Suprapubic skin (tissue), 4 donors: ENCODE measurements at regions not wholly inside any gene's neighbourhood (a gene's known extent, or its start where the extent isn't known, plus 50 kb on each side); places are given as distances from the start of the nearest gene placed in this dataset.

Source experiments
- DNase-seq, 2 donors: peaks; one replicate each; pipeline ENCODE4 v3.0.0-alpha.2; 2019; ENCODE audit warnings: low spot score in 2 of 2
- H3K27ac ChIP-seq: fragments of 200-600 bp; sonication (generic); one replicate; pipeline ENCODE4 v1.5.1; 2019
- H3K27me3 ChIP-seq: fragments of 200-600 bp; sonication (generic); one replicate; pipeline ENCODE4 v1.5.1; 2019
- H3K36me3 ChIP-seq: fragments of 200-600 bp; sonication (generic); one replicate; pipeline ENCODE4 v1.5.1; 2019
- H3K4me1 ChIP-seq: fragments of 200-600 bp; sonication (generic); one replicate; pipeline ENCODE4 v1.5.1; 2019
- H3K4me3 ChIP-seq: fragments of 200-600 bp; sonication (generic); one replicate; pipeline ENCODE4 v1.5.1; 2019; ENCODE audit warnings: mild to moderate bottlenecking
- H3K9me3 ChIP-seq: fragments of 200-600 bp; sonication (generic); one replicate; pipeline ENCODE4 v1.5.1; 2019
- CTCF ChIP-seq, 2 donors: fragments of 200-600 bp in 1 of 2; fragments of 450-650 bp in 1 of 2; sonication (generic) in 1 of 2; IDR thresholded peaks; one replicate each; pipeline ENCODE4 v1.5.1; 2016 to 2019; ENCODE audit warnings: antibody characterized with exemption in 2 of 2, mild to moderate bottlenecking in 1 of 2, moderate library complexity in 1 of 2
- EP300 ChIP-seq: sonication (generic); formaldehyde crosslinking; IDR thresholded peaks from one replicate; pipeline ENCODE4 v1.6.1; 2017; ENCODE audit warnings: antibody characterized with exemption
- POLR2A ChIP-seq, 2 donors: fragments of 450-650 bp; IDR thresholded peaks; one replicate each; pipeline ENCODE4 v1.6.1; 2017; ENCODE audit warnings: antibody characterized with exemption in 2 of 2, mild to moderate bottlenecking in 2 of 2, moderate library complexity in 2 of 2
- POLR2AphosphoS5 ChIP-seq, 3 donors: sonication (generic); formaldehyde crosslinking; IDR thresholded peaks; one replicate each; pipeline ENCODE4 v1.6.1; 2017; ENCODE audit warnings: antibody characterized with exemption in 3 of 3
- WGBS: methylation state at CpG from one replicate; pipeline ENCODE4 v1.1.5; 2018; 5-methylcytosine and 5-hydroxymethylcytosine counted together

GRCh38 chr20:12014276-12014675 lies 96.6 kb downstream of the BTBD3 start:
- Histone ChIP-seq H3K9me3 (no peaks in the 10 kb centered on the region), H3K4me3 (no peak overlapping the region), H3K27me3 (no peaks in the 10 kb centered on the region), H3K36me3 (no peaks in the 10 kb centered on the region), H3K27ac (no peak overlapping the region), H3K4me1 (no peaks in the 10 kb centered on the region)
- 74% methylated on average over 4 of the region's 4 CpGs for WGBS
- no peak for DNase-seq
- TF ChIP-seq POLR2AphosphoS5 (IDR thresholded peaks at IDR 0.05) (no peak), POLR2A (IDR thresholded peaks at IDR 0.05) (no peak), CTCF (IDR thresholded peaks at IDR 0.05) (no peak), EP300 (no peak)

GRCh38 chr20:12014736-12015135 lies 97.0 kb downstream of the BTBD3 start:
- TF ChIP-seq EP300: no peak
- no peak for TF ChIP-seq CTCF (IDR thresholded peaks at IDR 0.05)
- no peak for TF ChIP-seq POLR2AphosphoS5 (IDR thresholded peaks at IDR 0.05)
- TF ChIP-seq POLR2A (IDR thresholded peaks at IDR 0.05): no peak
- H3K27ac ChIP-seq: no peak overlapping the region
- no peak overlapping the region for H3K4me3 ChIP-seq
- no peaks in the 10 kb centered on the region for H3K4me1 ChIP-seq
- WGBS: 100% methylated on average over 1 of the region's 1 CpG
- no peaks in the 10 kb centered on the region for H3K36me3 ChIP-seq
- no peaks in the 10 kb centered on the region for H3K9me3 ChIP-seq
- no peak for DNase-seq
- no peaks in the 10 kb centered on the region for H3K27me3 ChIP-seq

GRCh38 chr20:12016291-12016690 lies 98.6 kb downstream of the BTBD3 start:
- 72% methylated on average over 2 of the region's 2 CpGs for WGBS
- DNase-seq: no peak

GRCh38 chr20:12019715-12020114 lies 102.0 kb downstream of the BTBD3 start:
- no peaks in the 10 kb centered on the region for H3K9me3 ChIP-seq
- no peak overlapping the region for H3K4me3 ChIP-seq
- WGBS: 77% methylated on average over 3 of the region's 3 CpGs
- H3K4me1 ChIP-seq: no peaks in the 10 kb centered on the region
- H3K27ac ChIP-seq: no peak overlapping the region
- no peaks in the 10 kb centered on the region for H3K27me3 ChIP-seq
- no peak for DNase-seq
- TF ChIP-seq POLR2AphosphoS5 (IDR thresholded peaks at IDR 0.05): no peak
- no peak for TF ChIP-seq EP300
- no peak for TF ChIP-seq POLR2A (IDR thresholded peaks at IDR 0.05)
- TF ChIP-seq CTCF (IDR thresholded peaks at IDR 0.05): no peak
- H3K36me3 ChIP-seq: no peaks in the 10 kb centered on the region

More at GRCh38 chr20:12016291-12016690, 98.6 kb downstream of the BTBD3 start:
- no peak overlapping the region for H3K4me3 ChIP-seq
- H3K36me3 ChIP-seq: no peaks in the 10 kb centered on the region
- H3K27ac ChIP-seq: no peak overlapping the region
- H3K9me3 ChIP-seq: no peaks in the 10 kb centered on the region
- H3K27me3 ChIP-seq: no peaks in the 10 kb centered on the region
- H3K4me1 ChIP-seq: no peaks in the 10 kb centered on the region
- TF ChIP-seq POLR2AphosphoS5 (IDR thresholded peaks at IDR 0.05) (no peak), POLR2A (IDR thresholded peaks at IDR 0.05) (no peak), EP300 (no peak), CTCF (IDR thresholded peaks at IDR 0.05) (no peak)

- DNase-seq: no peak
- WGBS: 79% methylated on average over 4 of the region's 4 CpGs
These were observed 103.2 kb downstream of the BTBD3 start for GRCh38 chr20:12020846-12021245.

More at GRCh38 chr20:12020846-12021245, 103.2 kb downstream of the BTBD3 start:
- H3K27me3 ChIP-seq: no peaks in the 10 kb centered on the region
- no peaks in the 10 kb centered on the region for H3K4me1 ChIP-seq
- no peak overlapping the region for H3K4me3 ChIP-seq
- no peaks in the 10 kb centered on the region for H3K9me3 ChIP-seq
- no peak overlapping the region for H3K27ac ChIP-seq
- TF ChIP-seq EP300 (no peak), POLR2A (IDR thresholded peaks at IDR 0.05) (no peak), POLR2AphosphoS5 (IDR thresholded peaks at IDR 0.05) (no peak), CTCF (IDR thresholded peaks at IDR 0.05) (no peak)
- H3K36me3 ChIP-seq: no peaks in the 10 kb centered on the region
